ENCODE measurements at regions not wholly inside any gene's neighbourhood (a gene's known extent, or its start where the extent isn't known, plus 50 kb on each side); places are given as distances from the start of the nearest gene placed in this dataset.

DNA sequence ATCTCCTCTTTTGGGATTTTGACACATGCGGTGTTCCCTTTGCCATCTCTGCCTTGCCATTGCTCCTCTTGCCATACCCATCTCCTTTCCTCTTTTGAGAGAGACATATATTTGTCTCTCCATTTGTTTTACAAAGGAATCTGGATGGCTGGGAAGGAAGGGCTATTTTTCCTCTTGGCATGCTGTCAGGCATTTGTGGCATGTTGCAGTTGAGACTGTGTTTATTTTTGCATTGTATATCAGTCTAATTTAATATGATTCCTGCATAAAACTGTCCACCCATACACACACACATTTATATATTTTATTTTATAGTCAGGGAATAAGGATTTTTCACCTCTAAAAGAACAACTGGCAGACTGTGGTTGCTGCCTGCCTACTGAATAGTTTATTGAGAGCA lies 1105.8 kb upstream of the SEMA6A start:
- TF ChIP-seq, protein P1, sequence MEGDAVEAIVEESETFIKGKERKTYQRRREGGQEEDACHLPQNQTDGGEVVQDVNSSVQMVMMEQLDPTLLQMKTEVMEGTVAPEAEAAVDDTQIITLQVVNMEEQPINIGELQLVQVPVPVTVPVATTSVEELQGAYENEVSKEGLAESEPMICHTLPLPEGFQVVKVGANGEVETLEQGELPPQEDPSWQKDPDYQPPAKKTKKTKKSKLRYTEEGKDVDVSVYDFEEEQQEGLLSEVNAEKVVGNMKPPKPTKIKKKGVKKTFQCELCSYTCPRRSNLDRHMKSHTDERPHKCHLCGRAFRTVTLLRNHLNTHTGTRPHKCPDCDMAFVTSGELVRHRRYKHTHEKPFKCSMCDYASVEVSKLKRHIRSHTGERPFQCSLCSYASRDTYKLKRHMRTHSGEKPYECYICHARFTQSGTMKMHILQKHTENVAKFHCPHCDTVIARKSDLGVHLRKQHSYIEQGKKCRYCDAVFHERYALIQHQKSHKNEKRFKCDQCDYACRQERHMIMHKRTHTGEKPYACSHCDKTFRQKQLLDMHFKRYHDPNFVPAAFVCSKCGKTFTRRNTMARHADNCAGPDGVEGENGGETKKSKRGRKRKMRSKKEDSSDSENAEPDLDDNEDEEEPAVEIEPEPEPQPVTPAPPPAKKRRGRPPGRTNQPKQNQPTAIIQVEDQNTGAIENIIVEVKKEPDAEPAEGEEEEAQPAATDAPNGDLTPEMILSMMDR (IDR thresholded peaks at IDR 0.05; ENCODE audit: low read depth, low read length, poor library complexity, severe bottlenecking), result no peak
- no peak for TF ChIP-seq EZH2phosphoT487 (IDR thresholded peaks at IDR 0.05; ENCODE audit: borderline replicate concordance, low read length)
